NT2/D1 (cell line): ENCODE measurements at regions not wholly inside any gene's neighbourhood (a gene's known extent, or its start where the extent isn't known, plus 50 kb on each side); places are given as distances from the start of the nearest gene placed in this dataset.
"Not testable (repeated sequence)": the region's sequence is repeated elsewhere in the genome, so short reads cannot be mapped to it uniquely, and the experiment has no call there.

Experiments used
- DNase-seq: peaks from one replicate; pipeline ENCODE4 v3.0.0-alpha.2; 2011; ENCODE audit warnings: low read depth, low spot score
- H3K27me3 ChIP-seq: 2 replicates; pipeline ENCODE4 v1.6.0; 2011; ENCODE audit warnings: mild to moderate bottlenecking; ENCODE audit not compliant: insufficient read length, insufficient read depth
- H3K36me3 ChIP-seq: 2 replicates; pipeline ENCODE4 v1.6.1; 2011; ENCODE audit warnings: mild to moderate bottlenecking, low read length, mixed read lengths; ENCODE audit not compliant: insufficient read depth, insufficient read length
- H3K4me1 ChIP-seq: 2 replicates; pipeline ENCODE4 v1.5.1; 2011; ENCODE audit not compliant: insufficient read depth, insufficient read length
- H3K4me3 ChIP-seq: 2 replicates; pipeline ENCODE4 v1.5.1; 2011; ENCODE audit warnings: low read depth; ENCODE audit not compliant: insufficient read length
- H3K9ac ChIP-seq: 2 replicates; pipeline ENCODE4 v1.6.0; 2011; ENCODE audit warnings: low read depth; ENCODE audit not compliant: insufficient read length
- H3K9me3 ChIP-seq: 2 replicates; pipeline ENCODE4 v1.5.1; 2011; ENCODE audit warnings: mild to moderate bottlenecking, low read length; ENCODE audit not compliant: insufficient read depth
- SUZ12 ChIP-seq: IDR thresholded peaks from 2 replicates; pipeline ENCODE4 v1.6.1; 2011; ENCODE audit not compliant: insufficient read length, insufficient read depth; ENCODE audit errors: extremely low read depth
- YY1 ChIP-seq: IDR thresholded peaks from 2 replicates; pipeline ENCODE4 v1.6.1; 2011; ENCODE audit not compliant: insufficient read length, insufficient read depth
- ZNF274 ChIP-seq: IDR thresholded peaks from 2 replicates; pipeline ENCODE4 v1.6.1; 2011; ENCODE audit warnings: mild to moderate bottlenecking, low read depth, low read length

DNA sequence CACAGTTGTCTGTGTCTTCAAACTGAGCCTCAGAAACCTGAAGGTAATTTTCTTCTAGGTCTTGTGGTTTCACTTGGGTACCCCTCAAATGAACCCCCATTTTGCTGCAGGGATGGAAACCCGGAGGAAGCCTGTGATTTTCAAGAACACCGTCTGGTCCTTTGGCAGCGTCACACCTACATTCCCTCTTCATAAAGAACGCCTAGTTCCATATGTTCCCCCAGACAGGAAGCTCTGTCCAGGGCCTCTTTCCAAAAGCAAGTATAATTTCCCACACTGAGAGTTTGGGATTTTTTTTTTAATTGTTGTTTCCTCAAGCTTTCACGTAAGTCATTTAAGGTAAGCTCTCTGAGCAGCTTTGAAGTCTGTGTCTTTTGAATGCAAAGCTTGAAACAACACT lies 515.0 kb downstream of the TMEM114 start:
- Histone ChIP-seq H3K9ac (no peak overlapping the region), H3K9me3 (no peaks in the 10 kb centered on the region; the same call in 1 of the 2 replicates), H3K36me3 (no peaks in the 10 kb centered on the region), H3K4me1 (no peaks in the 10 kb centered on the region), H3K27me3 (no peaks in the 10 kb centered on the region), H3K4me3 (no peak overlapping the region)
- no peak for TF ChIP-seq ZNF274
- TF ChIP-seq YY1: no peak
- TF ChIP-seq SUZ12: no peak
- DNase-seq: no peak

- no peak for DNase-seq
- no peaks in the 10 kb centered on the region for H3K4me1 ChIP-seq
- H3K9ac ChIP-seq: no peak overlapping the region
- TF ChIP-seq SUZ12: no peak
- TF ChIP-seq YY1: no peak
- no peaks in the 10 kb centered on the region for H3K36me3 ChIP-seq
- no peak overlapping the region for H3K4me3 ChIP-seq
- peaks cover 11% of the 10 kb centered on the region for H3K9me3 ChIP-seq
- H3K27me3 ChIP-seq: no peaks in the 10 kb centered on the region
These were observed 519.8 kb downstream of the TMEM114 start for GRCh38 chr16:8070506-8070905.

DNA sequence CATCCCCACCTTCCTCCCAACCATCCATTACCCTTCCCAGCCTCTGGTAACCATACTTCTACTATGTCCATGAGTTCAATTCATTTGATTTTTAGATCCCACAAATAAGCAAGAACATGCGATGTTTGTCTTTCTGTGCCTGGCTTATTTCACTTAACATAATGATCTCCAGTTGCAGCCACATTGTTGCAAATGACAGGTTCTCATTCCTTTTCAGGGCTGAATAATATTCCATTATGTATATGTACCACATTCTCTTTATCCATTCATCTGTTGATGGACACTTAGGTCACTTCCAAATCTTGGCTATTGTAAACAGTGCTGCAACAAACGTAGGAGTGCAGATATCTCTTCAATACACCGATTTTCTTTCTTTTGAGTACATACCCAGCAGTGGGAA lies 522.1 kb downstream of the TMEM114 start:
- H3K9ac ChIP-seq, H3K36me3 ChIP-seq: not testable (repeated sequence)

DNA sequence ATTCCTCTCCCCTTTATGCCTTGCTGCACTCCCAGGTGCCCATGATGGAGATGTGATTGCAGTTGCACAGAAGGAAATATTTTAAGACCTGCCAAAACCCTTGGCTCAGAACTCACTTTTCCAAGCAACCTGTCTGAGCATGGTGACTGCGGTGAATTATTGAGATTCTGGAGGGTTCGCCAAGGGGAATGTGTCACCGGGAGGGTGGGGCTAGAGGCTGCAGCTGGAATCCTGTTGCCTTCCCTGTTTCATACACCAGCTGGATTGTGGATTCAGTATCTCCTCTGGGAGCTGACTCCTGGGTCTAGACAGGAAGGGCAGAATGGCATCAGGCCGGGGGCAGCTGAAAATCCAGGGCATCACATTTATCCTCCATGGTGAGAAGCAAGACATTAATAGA lies 527.2 kb downstream of the TMEM114 start:
- H3K4me3 ChIP-seq: no peak overlapping the region
- DNase-seq: no peak
- peaks cover 15% of the 10 kb centered on the region for H3K9me3 ChIP-seq
- TF ChIP-seq YY1 (no peak), ZNF274 (no peak), SUZ12 (no peak)
- no peak overlapping the region for H3K9ac ChIP-seq
- H3K36me3 ChIP-seq: no peaks in the 10 kb centered on the region
- no peaks in the 10 kb centered on the region for H3K4me1 ChIP-seq
- no peaks in the 10 kb centered on the region for H3K27me3 ChIP-seq

More for the DNA sequence above, 522.1 kb downstream of the TMEM114 start:
- not testable (repeated sequence) for H3K4me3 ChIP-seq, H3K4me1 ChIP-seq, DNase-seq, H3K27me3 ChIP-seq
- H3K9me3 ChIP-seq: peaks cover 15% of the 10 kb centered on the region

DNA sequence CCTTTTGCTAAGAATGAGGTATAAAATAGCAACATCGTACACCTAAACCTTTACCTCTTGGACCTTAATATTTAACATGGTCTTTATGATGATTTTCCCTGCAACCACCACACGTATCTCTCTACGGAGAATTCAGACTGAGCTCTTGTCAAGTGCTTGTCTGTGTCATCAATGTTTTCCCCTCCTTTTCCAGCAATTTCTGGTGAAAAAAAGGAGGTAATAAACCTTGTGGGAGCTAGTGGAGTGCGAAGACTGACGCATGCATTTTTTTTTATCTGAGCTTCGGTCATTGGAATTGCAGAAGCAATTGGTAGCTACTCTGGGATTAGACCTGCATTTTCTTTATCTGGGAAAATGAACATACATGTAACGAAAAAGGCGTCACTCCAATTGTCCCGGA lies 527.6 kb downstream of the TMEM114 start:
- no peaks in the 10 kb centered on the region for H3K4me1 ChIP-seq
- H3K9ac ChIP-seq: no peak overlapping the region
- peaks cover 15% of the 10 kb centered on the region for H3K9me3 ChIP-seq
- no peak for DNase-seq
- H3K27me3 ChIP-seq: no peaks in the 10 kb centered on the region
- H3K4me3 ChIP-seq: no peak overlapping the region
- H3K36me3 ChIP-seq: no peaks in the 10 kb centered on the region
- no peak for TF ChIP-seq SUZ12
- no peak for TF ChIP-seq YY1
- no peak for TF ChIP-seq ZNF274

- Histone ChIP-seq H3K4me1 (no peaks in the 10 kb centered on the region), H3K9ac (no peak overlapping the region), H3K27me3 (no peaks in the 10 kb centered on the region), H3K36me3 (no peaks in the 10 kb centered on the region), H3K4me3 (no peak overlapping the region), H3K9me3 (peaks cover 5% of the 10 kb centered on the region; the same call in 1 of the 2 replicates)
- DNase-seq: no peak
- TF ChIP-seq SUZ12: no peak
- no peak for TF ChIP-seq ZNF274
- TF ChIP-seq YY1: no peak
These were observed 534.5 kb downstream of the TMEM114 start for GRCh38 chr16:8055761-8056160.

- DNase-seq: no peak
- no peaks in the 10 kb centered on the region for H3K27me3 ChIP-seq
- TF ChIP-seq YY1 (no peak), ZNF274 (no peak), SUZ12 (no peak)
These were observed 536.9 kb downstream of the TMEM114 start for GRCh38 chr16:8053437-8053836.

DNA sequence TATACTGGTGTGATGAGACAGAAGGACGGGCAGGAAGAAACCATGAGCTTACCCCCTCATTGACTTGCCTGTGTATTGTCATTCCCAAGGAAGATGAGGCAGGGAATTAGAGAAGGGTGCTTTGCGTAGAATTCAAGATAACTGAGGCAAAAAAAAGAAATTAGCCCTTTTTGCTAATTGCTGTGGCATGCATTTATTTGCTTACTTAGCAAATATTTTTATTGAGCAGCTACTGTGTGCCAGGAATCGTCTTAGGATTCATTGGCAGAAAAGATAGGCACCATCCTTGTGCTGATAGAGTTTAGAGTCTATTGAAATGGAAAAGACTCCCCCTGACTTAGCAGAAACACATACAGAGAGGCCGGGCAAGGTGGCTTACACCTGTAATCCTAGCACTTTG lies 541.9 kb downstream of the TMEM114 start:
- no peak for TF ChIP-seq YY1
- TF ChIP-seq SUZ12: no peak
- no peak for TF ChIP-seq ZNF274
- no peaks in the 10 kb centered on the region for H3K4me1 ChIP-seq
- DNase-seq: no peak
- H3K27me3 ChIP-seq: no peaks in the 10 kb centered on the region
- peaks cover 5% of the 10 kb centered on the region; the same call in 1 of the 2 replicates for H3K9me3 ChIP-seq
- no peak overlapping the region for H3K9ac ChIP-seq
- no peak overlapping the region for H3K4me3 ChIP-seq
- no peaks in the 10 kb centered on the region for H3K36me3 ChIP-seq

More at GRCh38 chr16:8053437-8053836, 536.9 kb downstream of the TMEM114 start:
- H3K9me3 ChIP-seq: peaks cover 5% of the 10 kb centered on the region; the same call in 1 of the 2 replicates
- H3K4me3 ChIP-seq: no peak overlapping the region
- H3K4me1 ChIP-seq: no peaks in the 10 kb centered on the region
- no peaks in the 10 kb centered on the region for H3K36me3 ChIP-seq
- no peak overlapping the region for H3K9ac ChIP-seq
